K562 (cell line): ENCODE measurements at regions not wholly inside any gene's neighbourhood (a gene's known extent, or its start where the extent isn't known, plus 50 kb on each side); places are given as distances from the start of the nearest gene placed in this dataset.

ENCODE experiments used
- CBX3 ChIP-seq, 2 experiments: IDR thresholded peaks; 1 replicate in 1 of 2; 2 replicates in 1 of 2; pipeline ENCODE4 v1.6.1; 2012; ENCODE audit warnings: inconsistent platforms in 2 of 2, low read length in 2 of 2, borderline replicate concordance in 1 of 2, control low read depth in 1 of 2
- CEBPB ChIP-seq: fragments of 450-650 bp; IDR thresholded peaks from 2 replicates; pipeline ENCODE4 v1.6.1; 2016; ENCODE audit warnings: missing genetic modification characterization, missing compliant biosample characterization
- CGGBP1 ChIP-seq: fragments of 250-450 bp; sonication (Bioruptor Pico); IDR thresholded peaks from 2 replicates; pipeline ENCODE4 v1.9.0; 2021; ENCODE audit warnings: mild to moderate bottlenecking
- CTCFL ChIP-seq: IDR thresholded peaks from 2 replicates; pipeline ENCODE4 v1.6.1; 2011; ENCODE audit warnings: borderline replicate concordance, low read depth, mild to moderate bottlenecking, moderate library complexity, low read length; ENCODE audit not compliant: insufficient read depth, poor library complexity, severe bottlenecking
- FOXJ3 ChIP-seq: sonication (generic); formaldehyde crosslinking; IDR thresholded peaks from 2 replicates; pipeline ENCODE4 v1.4.0; 2020; ENCODE audit warnings: mild to moderate bottlenecking, missing genetic modification reagents
- GATAD2A ChIP-seq: fragments of 450-650 bp; IDR thresholded peaks from 2 replicates; pipeline ENCODE4 v1.6.1; 2017
- NFXL1 ChIP-seq: fragments of 450-650 bp; formaldehyde crosslinking; IDR thresholded peaks from 2 replicates; pipeline ENCODE4 v1.4.0; 2021; ENCODE audit warnings: mild to moderate bottlenecking
- POLR2A ChIP-seq: fragments of 450-650 bp; conservative IDR thresholded peaks from 2 replicates; pipeline ENCODE4 v1.6.1; 2016
- RBM15 ChIP-seq: fragments of 200-400 bp; formaldehyde crosslinking; IDR thresholded peaks from 2 replicates; pipeline ENCODE4 v1.6.1; 2018; ENCODE audit warnings: mild to moderate bottlenecking, low read length, moderate library complexity; ENCODE audit not compliant: insufficient read depth
- SMARCA4 ChIP-seq: fragments of 450-650 bp; IDR thresholded peaks from 2 replicates; pipeline ENCODE4 v1.6.1; 2016
- SMARCB1 ChIP-seq: IDR thresholded peaks from 2 replicates; pipeline ENCODE4 v1.6.1; 2011; ENCODE audit warnings: improper control_type of control experiment, low read depth; ENCODE audit not compliant: insufficient read length
- SMC3 ChIP-seq: conservative IDR thresholded peaks from 2 replicates; pipeline ENCODE4 v1.6.1; 2011; ENCODE audit warnings: low read depth, low read length, improper control_type of control experiment; ENCODE audit not compliant: insufficient read depth
- TRIM24 ChIP-seq, 2 experiments: fragments of 450-650 bp; IDR thresholded peaks; 2 replicates each; pipeline ENCODE4 v1.6.1; 2016
- UBTF ChIP-seq, 2 experiments: IDR thresholded peaks; 2 replicates each; pipeline ENCODE4 v1.6.1; 2012; ENCODE audit warnings: improper control_type of control experiment in 2 of 2, low read depth in 2 of 2, low read length in 2 of 2, borderline replicate concordance in 1 of 2
- ZBTB12 ChIP-seq: fragments of 250-450 bp; sonication (Bioruptor Pico); IDR thresholded peaks from 2 replicates; pipeline ENCODE4 v1.4.0; 2020
- ZFP30 ChIP-seq: fragments of 250-450 bp; sonication (Bioruptor Pico); IDR thresholded peaks from 2 replicates; pipeline ENCODE4 v1.8.0; 2022; ENCODE audit warnings: moderate library complexity, mild to moderate bottlenecking, inconsistent platforms, borderline replicate concordance
- ZKSCAN8 ChIP-seq: fragments of 200-800 bp; sonication (Bioruptor generic); IDR thresholded peaks from 2 replicates; pipeline ENCODE4 v1.6.1; 2016; ENCODE audit warnings: missing genetic modification characterization, missing compliant biosample characterization
- ZMIZ1 ChIP-seq, 2 experiments: fragments of 150-350 bp in 1 of 2; IDR thresholded peaks; 2 replicates each; pipeline ENCODE4 v1.6.1; 2012 to 2016; ENCODE audit warnings: low read depth in 2 of 2, low read length in 2 of 2, mild to moderate bottlenecking in 1 of 2, moderate library complexity in 1 of 2
- ZNF780A ChIP-seq: fragments of 250-450 bp; sonication (Bioruptor Pico); IDR thresholded peaks from 2 replicates; pipeline ENCODE4 v1.5.0; 2021; ENCODE audit warnings: mild to moderate bottlenecking

- TF ChIP-seq SMARCA4, result peak; percentile 85
- TF ChIP-seq RBM15, result no peak
- TF ChIP-seq CBX3 (IDR thresholded peaks at IDR 0.05; ENCODE audit: borderline replicate concordance in 1 of 2, low read length in 2 of 2), result peak in 1 of 2 experiments; percentile 32; a peak in 1 of 3 replicates
- no peak for TF ChIP-seq CTCFL
- no peak for TF ChIP-seq GATAD2A
- TF ChIP-seq ZNF780A (CRISPR knock-in tag), result no peak
- no peak for TF ChIP-seq ZMIZ1 (IDR thresholded peaks at IDR 0.05; ENCODE audit: low read depth in 2 of 2, low read length in 2 of 2)
- no peak for TF ChIP-seq ZBTB12
- no peak for TF ChIP-seq UBTF (IDR thresholded peaks at IDR 0.05; ENCODE audit: borderline replicate concordance in 1 of 2, low read depth in 2 of 2, low read length in 2 of 2)
- TF ChIP-seq TRIM24 (IDR thresholded peaks at IDR 0.05), result peak in 1 of 2 experiments; percentile 59; a peak in 2 of 4 replicates
- TF ChIP-seq CEBPB (tag), result no peak
- TF ChIP-seq SMC3, result no peak
- no peak for TF ChIP-seq CGGBP1 (CRISPR knock-in tag)
- no peak for TF ChIP-seq NFXL1 (CRISPR knock-in tag)
- TF ChIP-seq POLR2A, result no peak
- TF ChIP-seq SMARCB1, result no peak
- no peak for TF ChIP-seq ZFP30 (CRISPR knock-in tag)
- no peak for TF ChIP-seq FOXJ3 (CRISPR knock-in tag)
- TF ChIP-seq ZKSCAN8 (CRISPR knock-in tag), result no peak
Observed at GRCh38 chr2:38474715-38475566, 97.9 kb upstream of the ATL2 start (continued).
